ENCODE measurements at regions not wholly inside any gene's neighbourhood (a gene's known extent, or its start where the extent isn't known, plus 50 kb on each side); places are given as distances from the start of the nearest gene placed in this dataset.

DNA sequence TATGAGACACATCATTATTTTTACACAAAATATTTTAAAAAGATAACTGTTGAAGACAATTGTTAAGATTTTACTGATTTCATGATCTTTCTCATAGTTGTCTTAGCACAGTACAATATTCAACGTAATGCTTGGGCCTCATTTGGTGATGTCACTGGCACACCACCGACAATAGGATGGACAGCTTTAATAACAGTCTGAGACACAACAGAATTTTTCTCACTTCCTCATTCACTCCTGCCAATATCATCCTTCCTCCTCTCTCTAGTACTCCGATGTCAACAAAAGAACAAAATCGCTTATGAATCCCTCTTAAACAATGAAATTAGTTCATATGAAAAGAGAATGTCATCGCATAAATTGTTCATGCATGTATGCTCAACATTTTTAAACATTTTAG lies 461.9 kb upstream of the CDH7 start:
- no peak for DNase-seq (ENCODE audit: low read depth)

DNA sequence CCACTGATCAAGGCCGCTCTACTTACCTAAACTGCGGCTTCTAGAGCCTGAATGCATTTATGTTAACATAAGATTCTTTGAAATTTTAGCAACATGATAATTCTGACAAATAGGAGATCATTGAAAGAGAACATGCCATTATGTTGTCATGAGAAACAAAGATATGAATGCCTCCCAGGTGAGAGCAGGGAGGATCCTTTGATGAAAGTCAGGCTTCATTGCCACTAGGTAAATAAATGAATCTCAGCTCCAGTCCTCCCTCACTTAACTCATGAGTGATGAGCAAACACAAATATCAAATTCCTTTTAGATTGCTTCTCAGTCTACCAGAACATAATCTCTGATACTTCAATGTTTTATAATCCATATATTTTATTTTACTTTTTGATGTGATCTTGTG lies 463.2 kb upstream of the CDH7 start:
- DNase-seq (ENCODE audit: low read depth): peak; percentile 1

DNA sequence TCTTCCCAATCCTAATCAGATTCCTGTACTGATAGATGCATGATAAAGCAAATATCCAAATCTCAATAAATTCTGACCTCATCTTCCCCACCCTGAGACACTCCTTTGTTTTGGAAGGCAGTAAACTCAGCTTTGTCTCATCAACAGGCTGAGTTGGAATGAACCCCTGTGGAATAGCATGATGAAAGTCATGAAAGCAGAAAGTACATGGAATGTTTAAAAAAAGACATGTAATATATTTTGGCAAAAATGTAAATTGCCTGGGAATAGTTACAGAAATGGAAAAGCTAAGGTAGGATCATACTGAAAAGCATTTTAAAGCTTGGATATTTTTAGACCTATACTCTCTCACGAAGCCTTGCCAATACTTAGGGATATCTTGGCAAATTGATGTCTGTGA lies 468.7 kb upstream of the CDH7 start:
- no peak for DNase-seq (ENCODE audit: low read depth)

DNA sequence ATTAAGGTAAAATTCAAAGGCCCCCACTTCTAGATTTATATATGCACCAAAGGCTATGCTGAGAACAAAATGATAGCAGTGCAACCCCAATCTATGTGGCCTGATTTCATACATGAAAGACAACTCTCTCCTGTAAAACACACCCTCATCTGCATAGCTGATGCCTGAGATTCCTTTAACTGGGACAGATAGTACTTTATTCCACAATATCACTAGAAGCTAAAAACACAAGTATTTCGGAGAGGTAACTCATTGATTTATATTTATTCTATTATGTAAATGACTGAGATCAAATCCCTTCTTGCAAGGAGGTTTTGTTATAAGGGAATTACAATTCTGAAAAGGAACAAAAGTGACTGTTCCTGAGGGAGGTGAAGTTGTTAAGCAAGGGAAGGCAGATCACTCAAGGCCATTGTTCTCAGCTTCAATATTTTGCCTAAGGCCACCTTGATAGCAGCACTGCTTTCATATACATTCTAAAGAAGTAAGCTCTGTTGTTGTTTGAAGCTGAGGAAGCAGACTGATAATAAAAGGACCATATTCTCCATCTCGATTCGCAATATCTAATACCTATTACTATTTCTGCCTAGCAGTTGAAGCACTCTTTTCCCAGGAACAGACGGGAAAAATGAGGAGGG lies 471.0 kb upstream of the CDH7 start:
- DNase-seq (ENCODE audit: low read depth): no peak

DNA sequence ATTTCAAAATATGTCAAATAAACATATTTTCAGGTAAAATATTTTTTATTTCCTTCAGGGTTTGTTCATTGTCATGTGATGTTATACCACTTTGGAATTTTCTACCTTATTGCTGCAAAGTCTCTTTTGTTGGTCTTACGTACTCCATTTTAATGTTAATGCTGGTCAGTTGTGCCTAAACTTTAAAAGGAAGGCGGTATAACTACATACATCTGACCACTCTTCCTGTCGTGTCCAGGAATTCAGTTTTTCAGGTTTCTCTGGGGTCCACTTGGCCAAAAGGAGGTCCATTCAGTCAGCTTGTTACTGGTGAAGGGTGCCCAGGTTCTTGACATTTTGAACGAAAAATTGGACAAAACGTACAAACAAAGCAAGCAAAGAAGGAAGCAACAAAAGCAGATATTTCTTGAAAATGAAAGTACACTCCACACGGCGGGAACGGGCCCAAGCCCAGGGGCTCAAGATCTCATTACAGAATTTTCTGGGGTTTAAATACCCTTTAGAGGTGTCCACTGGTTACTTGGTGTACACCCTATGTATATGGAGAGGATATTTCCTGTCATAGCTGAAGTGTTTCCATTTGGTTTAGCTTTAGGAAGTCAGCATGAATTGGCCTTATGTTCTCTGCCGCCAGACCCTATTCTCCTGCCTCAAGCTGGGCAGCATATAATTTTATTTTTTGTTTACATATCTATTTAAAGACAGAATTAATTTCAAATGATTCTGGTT lies 471.7 kb upstream of the CDH7 start:
- DNase-seq (ENCODE audit: low read depth): no peak

DNA sequence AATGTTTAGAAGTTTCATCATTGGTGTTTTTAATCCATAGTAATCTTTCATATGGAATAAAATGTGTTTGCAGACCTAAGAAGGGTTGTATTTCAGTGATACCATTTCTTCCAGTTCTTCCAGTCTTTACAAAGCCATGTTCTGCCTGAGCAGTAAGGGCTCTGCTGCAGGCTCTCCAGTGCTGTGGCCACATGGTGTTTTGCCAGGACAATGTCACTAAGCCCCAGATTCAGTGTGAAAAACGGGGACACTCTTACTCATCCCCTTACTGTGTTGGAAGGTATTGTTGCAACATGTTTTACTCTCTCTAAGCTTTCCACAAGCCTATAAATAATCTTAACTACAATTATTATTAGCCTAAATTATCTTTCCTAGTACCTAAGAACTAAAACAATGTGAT lies 481.4 kb upstream of the CDH7 start:
- DNase-seq (ENCODE audit: low read depth): no peak

DNA sequence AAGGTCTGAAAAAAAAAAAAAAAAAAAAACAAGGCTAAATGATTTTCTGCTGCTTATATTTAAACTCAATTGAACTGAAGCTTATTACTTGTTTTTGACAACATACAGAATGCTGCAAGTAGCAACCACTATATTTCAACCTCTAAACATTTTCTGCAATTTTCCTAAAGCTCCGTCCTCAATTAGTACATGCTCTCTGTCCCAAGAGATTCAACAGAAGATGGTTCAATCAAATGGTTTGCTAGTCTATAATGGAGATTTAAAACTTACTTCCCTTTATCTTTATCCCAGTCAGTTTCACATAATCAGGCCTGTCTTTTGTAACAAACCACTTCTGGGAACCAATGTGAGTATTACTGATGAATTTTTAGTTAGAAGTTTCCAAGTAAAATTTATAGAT lies 485.1 kb upstream of the CDH7 start:
- no peak for DNase-seq (ENCODE audit: low read depth)

DNA sequence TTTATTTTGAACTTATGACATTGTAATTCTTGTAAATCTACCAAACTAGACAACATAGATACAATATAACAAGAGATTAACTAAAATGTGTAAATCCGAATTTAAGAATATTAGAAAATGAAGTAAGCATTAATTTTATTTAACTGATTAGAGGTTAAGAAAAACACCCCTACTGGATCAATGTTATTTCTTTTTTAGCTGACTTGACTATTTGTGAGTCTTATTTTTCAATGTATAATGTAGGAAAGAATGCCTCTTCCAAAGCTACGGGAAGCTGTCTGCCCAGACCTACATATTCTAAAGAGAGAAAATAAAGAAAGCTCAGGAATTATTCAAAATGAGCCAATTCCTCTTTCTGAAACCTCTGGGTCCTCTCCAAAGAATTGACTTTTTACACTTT lies 490.8 kb upstream of the CDH7 start:
- DNase-seq (ENCODE audit: low read depth): no peak

DNA sequence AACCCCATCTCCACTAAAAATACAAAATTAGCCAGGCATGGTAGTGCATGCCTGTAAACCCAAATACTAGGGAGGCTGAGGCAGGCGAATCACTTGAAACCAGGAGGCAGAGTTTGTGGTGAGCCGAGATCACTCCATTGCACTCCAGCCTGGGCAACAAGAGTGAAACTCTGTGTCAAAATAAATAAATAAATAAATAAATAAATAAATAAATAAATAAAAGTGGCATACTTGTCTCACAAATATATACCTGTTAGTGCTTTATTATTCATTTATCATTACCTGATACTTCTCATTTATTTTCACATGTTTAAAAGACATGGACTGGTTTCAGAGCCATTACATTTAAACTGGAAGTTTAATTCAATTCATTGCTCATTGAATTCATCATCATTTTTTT lies 491.4 kb upstream of the CDH7 start:
- no peak for DNase-seq (ENCODE audit: low read depth)

DNA sequence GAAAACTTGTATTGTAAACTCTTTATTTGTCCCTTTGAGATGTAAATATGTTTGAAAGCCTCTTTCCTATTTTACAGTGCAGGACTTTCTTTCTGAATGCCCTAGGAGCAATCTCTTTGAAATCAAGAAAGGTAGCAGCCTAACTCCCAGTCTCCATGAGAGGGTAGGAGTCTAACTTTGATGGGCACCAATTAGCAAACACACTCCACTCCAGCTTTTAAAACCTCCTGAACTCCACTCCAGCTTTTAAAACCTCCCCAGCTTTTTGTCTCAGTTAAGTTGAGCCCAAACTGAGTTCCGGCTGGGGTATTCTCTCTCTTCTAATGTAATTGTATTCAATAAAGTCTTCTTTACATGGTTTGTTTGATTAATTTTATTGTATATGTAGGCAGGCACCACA lies 493.7 kb upstream of the CDH7 start:
- no peak for DNase-seq (ENCODE audit: low read depth)

DNA sequence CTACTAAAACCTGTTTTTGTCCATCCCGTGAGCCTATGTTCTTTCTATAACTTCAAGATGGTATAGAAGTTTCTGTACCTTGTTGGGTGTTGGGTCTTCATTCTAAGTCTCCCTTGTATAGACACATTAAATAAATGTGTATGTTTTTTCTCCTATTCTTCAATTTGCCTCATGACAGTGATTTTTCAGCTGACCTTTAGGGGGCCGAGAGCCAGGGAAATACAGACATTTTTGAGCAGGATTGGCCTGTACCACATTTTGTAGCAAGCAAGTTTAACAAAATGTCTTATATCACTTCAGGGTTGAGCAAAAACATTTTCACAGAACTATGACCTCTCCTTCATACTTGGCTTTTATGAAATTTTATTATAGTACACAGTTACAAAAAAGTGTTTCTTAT lies 495.4 kb upstream of the CDH7 start:
- DNase-seq (ENCODE audit: low read depth): no peak

DNA sequence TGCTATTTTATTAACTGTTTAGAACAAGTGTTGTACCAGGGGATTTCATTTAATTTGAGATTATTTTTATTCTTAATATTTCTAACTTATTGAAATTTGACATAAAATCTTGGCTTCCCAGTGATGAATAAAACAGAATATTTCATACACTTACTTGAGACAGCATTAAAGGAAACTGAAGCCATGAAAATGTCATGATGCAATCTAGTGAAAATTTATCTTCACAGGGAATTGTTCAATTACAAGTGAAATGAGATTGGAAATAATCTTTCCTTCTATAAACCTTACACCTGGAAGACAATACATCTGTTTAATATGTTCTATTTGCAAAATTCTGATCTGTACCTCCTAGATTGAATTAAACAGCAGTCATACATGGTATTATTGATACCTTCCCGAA lies 511.0 kb upstream of the CDH7 start:
- no peak for DNase-seq (ENCODE audit: low read depth)

DNA sequence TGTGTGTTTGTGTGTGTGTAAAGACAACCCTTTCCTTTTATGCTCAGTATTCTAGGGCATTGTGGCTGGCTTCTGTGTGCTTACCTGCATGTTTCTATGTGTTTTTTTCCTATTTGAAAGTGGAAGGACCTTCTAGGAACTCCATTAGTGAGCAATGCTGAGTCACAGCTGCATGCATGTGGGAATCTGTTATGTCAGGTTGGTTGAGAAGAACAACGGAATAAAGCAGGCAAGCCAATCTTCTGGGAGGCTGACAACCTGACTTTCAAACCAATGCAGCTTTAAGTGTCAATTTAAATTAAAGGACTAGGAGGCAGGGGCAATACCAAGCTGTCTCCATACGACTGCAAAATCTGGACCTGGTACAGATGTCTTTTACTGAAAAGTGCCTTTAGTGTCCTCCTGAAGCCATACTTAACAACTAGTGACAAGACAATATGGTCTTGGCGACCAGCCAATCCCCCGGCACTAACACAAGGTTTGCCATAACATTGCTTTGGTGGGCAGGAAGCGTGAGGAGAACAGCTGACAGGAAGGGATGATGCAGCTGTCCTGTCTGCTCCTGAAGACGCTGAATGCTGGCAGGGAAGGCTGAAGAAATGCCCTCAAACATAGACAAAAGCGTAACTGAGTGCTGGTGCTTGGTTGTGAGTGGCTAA lies 514.7 kb upstream of the CDH7 start:
- DNase-seq (ENCODE audit: low read depth): peak; percentile 31

DNA sequence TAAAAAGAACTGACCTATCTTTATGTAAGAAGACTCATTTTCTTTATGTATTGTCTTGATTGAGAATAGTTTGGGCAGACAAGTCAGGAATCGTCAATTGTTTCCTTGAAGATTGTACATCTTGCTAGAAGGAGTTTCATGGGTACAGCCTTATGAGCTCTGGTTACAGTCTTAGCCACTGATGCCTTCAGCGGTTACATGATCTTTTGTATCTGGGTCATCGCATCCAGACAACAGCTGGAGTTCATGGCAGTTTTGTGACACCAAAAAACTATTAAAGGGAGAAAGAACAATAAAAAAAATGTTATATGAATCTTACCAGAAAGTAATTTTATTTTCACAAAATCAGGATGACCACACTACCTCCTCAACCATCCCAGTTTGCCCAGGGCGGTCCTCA lies 520.5 kb upstream of the CDH7 start:
- DNase-seq (ENCODE audit: low read depth): no peak

DNA sequence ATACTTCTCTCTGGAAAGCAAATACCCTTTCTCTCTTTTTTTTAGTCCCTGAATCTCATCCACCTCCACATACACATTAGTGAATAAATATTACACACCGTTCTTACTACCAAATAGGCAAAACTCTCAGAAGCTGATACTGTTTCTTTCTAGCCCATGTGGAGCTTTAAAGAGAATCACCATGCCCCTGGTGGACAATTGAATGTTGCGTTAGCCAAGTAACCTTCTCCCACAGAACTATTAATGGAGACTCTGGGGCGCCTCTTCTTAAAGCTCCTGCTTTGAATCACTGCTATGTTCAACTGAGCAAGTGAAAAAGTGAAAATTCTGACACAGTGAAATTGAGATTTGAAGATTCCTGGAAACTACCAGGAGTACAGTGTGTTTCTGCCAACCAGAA lies 522.8 kb upstream of the CDH7 start:
- DNase-seq (ENCODE audit: low read depth): no peak

DNA sequence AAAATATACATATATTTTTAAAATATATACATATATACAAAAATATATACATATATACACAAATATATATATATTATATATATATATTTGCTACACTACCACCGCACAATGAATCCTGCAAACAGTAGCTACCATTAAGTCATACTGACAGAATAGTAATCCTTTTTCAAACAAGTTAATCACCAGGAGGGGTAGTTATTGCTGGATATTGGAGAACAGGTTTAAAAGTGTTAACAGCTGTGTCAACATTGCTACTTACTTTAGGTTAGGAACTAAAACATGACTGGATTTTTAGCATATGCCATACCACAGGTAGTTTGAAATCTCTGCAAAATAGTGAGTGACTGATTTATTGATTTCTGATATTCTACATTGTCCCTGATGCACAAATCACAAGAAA lies 529.1 kb upstream of the CDH7 start:
- DNase-seq (ENCODE audit: low read depth): no peak

DNA sequence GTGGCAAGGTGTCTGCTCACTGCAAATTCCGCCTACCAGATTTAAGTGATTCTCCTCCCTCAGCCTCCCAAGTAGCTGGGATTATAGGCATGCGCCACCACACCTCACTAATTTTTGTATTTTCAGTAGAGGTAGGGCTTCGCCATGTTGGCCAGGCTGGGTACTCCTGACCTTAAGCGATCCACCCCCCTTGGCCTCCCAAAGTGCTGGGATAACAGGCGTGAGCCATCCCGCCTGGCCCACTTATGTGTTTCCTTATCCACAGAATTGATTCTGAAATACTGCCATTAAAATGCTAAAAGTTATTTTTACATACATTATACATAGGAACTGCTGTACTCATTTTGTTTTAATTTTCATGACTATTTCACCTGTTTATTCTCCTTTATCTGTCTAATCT lies 529.7 kb upstream of the CDH7 start:
- DNase-seq (ENCODE audit: low read depth): no peak

DNA sequence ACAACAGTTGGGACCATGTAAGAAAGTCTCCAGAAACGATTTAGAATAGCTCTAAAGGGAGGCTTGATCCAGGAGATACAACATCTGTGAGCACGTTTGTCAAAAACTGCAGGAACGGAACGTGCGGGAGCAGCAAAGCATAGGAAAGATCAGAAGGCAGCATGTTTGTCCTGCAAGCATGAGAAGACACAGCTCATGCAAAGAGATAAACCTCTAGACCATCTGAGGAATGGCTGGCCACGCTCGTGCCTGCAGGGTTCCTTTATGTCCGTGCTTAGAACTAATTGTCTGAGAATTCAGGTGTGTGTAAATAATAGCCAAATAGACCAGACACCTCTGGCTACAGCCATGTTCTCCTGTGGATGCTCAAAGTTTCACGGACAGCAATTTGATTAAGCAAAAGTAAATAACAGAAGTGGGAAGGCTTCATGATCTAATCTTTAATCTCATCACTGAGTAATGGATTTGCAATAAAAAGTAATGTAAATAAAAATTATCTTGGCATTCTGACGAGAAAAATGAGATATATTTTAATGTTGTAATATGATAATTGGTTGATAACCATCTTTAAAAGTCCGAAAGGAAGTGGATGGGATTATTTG lies 534.8 kb upstream of the CDH7 start:
- no peak for DNase-seq (ENCODE audit: low read depth)

DNA sequence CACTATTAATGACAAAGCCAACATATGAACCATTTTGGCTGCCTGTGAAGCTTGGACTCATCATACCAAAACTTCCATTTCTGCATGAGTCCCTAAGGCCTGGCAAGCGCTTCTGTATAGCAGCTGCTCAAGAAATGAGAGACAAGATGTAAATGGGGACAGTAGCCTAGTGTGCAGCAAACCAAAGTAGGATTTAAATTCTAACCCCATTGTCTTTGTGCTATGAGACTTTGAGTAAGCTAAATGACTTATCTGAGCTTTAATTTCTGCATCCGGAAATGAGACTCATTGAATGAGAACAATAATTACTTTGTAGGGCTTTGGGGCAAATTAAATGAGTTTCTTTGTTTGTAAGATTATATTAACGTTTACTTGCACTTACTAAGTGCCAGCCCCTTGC lies 536.4 kb upstream of the CDH7 start:
- no peak for DNase-seq (ENCODE audit: low read depth)

DNA sequence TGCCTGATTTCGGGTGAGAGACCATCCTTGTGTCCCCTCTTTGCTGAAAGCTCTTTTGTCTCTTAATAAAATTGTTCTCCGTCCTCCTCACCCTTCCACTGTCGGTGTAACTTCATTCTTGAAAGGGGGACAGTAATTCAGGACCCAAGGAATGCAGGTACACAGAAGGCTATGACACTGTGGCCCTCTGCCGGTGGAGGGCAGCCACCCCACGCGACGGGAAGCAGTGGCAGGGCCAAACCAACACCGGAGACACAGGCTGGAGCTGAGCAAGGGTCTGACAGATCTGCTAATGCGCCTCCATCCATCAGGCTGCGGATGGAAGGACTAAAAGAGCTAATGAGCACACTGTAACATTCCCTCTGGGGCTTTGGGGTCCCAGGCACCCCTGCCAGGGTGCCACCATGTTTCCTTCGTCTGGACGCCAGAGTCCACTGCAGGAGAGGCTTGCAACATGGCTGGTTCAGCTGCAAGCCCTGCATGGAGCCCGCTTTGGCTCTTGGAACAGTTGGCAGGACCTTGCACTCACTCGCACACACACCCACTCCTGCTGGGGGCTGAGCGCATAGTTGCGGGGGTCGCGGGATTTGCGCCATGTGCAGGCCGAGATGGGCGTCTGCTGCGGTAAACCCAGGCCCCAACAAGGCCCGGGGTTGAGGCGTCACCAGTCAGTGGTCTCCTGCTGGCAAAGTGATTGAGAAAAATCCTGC lies 544.1 kb upstream of the CDH7 start:
- DNase-seq (ENCODE audit: low read depth): no peak

DNA sequence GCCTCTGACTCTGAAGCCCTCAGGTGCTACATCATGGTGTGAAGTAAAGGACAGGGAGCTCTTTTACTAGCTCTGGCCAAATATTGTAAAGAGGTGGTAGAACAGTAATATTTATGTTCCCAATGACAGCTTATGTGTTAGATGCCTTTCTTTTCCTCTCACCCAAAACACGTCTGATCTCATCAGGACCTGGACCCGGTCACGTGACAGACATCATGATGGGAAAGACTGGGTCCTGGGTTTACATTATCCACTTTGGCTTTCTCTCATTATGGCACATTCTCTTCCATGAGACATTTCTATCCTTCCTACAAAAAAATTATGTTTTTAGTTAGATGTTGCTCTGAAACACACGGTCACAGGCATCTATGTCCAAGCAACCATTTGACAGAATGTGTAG lies 548.7 kb upstream of the CDH7 start:
- DNase-seq (ENCODE audit: low read depth): no peak

DNA sequence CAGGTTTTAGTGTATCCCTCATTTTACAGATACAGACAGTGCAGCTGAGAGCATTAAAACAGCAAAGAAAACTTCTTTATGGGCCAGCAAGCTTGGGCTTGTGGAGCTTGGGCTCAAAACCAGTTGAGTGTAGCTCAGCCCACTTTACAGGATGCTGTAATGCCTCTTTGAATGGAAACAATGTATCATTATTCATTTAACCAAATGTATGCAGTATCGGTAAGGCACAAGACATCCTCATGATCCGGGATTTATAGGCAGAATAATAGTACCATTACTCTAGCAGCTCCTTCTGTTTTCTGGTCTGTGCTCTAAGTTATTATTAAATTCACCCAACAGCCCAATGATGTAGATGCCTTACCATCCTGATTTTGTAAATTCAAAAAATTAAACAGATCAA lies 575.1 kb upstream of the CDH7 start:
- DNase-seq (ENCODE audit: low read depth): no peak
